IPS-18a (cell line): ENCODE measurements at regions not wholly inside any gene's neighbourhood (a gene's known extent, or its start where the extent isn't known, plus 50 kb on each side); places are given as distances from the start of the nearest gene placed in this dataset.

Experiments used
- H3K27ac ChIP-seq: one replicate; pipeline ENCODE4 v1.5.1; 2013; ENCODE audit warnings: low read length
- H3K27me3 ChIP-seq: one replicate; pipeline ENCODE4 v1.6.1; 2013; ENCODE audit warnings: mild to moderate bottlenecking, low read length; ENCODE audit not compliant: control insufficient read depth, insufficient read depth
- H3K36me3 ChIP-seq: one replicate; pipeline ENCODE4 v1.6.1; 2013; ENCODE audit warnings: low read depth, low read length; ENCODE audit not compliant: control insufficient read depth
- H3K4me1 ChIP-seq: one replicate; pipeline ENCODE4 v1.6.1; 2013; ENCODE audit warnings: low read depth, low read length; ENCODE audit not compliant: control insufficient read depth
- H3K4me3 ChIP-seq: one replicate; pipeline ENCODE4 v1.5.1; 2013; ENCODE audit warnings: low read length
- H3K9ac ChIP-seq: one replicate; pipeline ENCODE4 v1.6.1; 2013; ENCODE audit warnings: mild to moderate bottlenecking, low read length, moderate library complexity
- H3K9me3 ChIP-seq: one replicate; pipeline ENCODE4 v1.6.1; 2013; ENCODE audit warnings: low read depth, low read length; ENCODE audit not compliant: control insufficient read depth

DNA sequence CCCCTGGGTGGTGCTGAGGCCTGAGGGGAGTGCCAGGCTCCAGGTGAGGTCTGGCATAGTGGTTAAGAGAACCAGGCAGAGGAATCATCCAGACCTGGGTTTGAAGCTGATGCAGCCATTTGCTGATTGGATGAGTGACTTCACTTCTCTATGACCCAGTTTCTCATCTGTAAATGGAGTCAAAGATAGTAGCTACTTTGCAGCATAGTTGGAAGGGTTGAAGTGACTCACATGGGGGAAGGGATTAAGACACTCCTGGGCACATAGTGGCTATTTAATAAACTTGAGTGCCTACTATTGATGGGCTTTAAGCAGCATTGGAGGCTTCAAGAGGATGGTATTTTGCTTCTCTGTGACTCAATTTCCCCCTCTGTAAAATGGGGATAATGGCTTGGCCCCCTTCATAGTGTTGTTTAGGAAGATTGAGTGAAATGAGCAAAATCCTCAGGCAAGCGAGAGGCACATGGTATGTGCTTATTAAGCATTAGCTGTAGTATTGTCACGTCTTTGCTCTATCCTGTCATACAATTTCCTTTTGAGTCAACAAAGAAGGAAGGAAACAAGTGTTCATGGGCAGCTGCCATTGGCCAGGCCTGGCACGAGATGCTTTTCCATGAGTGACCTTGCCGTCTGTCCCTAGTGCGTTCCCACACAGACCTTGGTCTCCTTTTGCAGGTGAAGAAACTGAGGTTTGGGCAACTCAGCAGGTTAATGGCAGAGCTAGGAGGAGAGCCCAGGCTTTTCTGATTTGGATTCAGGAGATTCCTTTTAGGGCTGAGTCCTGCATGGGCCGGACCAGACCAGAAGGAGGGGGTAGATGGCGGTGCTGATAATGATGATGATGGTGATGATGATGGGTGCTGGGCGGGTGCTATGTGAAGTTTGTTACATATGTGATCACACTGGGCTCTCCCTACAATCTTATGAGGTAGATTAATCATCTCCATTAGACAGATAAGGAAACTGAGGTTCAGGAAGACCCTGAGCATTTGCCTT lies 131.1 kb upstream of the WNT4 start:
- H3K9me3 ChIP-seq: no peaks in the 10 kb centered on the region
- no peak overlapping the region for H3K9ac ChIP-seq
- H3K36me3 ChIP-seq: no peaks in the 10 kb centered on the region
- H3K4me1 ChIP-seq: peaks cover 3% of the 10 kb centered on the region
- no peak overlapping the region for H3K4me3 ChIP-seq
- H3K27me3 ChIP-seq: no peaks in the 10 kb centered on the region
- H3K27ac ChIP-seq: no peak overlapping the region

DNA sequence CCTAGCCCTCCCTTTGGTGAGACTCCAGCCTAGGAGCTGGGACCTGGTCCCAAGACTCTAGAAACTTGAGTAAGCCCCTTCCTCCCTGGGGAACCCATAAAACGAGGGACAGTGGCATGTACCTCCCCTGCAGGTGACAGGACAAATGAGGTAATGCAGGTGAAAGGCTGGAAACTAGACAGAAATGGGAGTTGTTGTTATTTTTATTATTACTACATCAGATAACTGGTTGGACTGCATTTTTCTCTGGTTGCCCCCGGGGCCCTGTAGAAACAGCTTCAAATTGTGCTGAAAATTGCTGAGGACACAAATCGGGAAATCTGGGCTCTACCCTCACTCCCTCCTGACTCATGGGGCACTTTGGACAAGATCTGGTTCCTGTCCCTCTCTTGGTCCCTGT lies 132.3 kb upstream of the WNT4 start:
- no peaks in the 10 kb centered on the region for H3K36me3 ChIP-seq
- no peak overlapping the region for H3K9ac ChIP-seq
- peaks cover 3% of the 10 kb centered on the region for H3K4me1 ChIP-seq
- no peak overlapping the region for H3K4me3 ChIP-seq
- H3K27me3 ChIP-seq: no peaks in the 10 kb centered on the region
- H3K9me3 ChIP-seq: no peaks in the 10 kb centered on the region
- H3K27ac ChIP-seq: no peak overlapping the region

DNA sequence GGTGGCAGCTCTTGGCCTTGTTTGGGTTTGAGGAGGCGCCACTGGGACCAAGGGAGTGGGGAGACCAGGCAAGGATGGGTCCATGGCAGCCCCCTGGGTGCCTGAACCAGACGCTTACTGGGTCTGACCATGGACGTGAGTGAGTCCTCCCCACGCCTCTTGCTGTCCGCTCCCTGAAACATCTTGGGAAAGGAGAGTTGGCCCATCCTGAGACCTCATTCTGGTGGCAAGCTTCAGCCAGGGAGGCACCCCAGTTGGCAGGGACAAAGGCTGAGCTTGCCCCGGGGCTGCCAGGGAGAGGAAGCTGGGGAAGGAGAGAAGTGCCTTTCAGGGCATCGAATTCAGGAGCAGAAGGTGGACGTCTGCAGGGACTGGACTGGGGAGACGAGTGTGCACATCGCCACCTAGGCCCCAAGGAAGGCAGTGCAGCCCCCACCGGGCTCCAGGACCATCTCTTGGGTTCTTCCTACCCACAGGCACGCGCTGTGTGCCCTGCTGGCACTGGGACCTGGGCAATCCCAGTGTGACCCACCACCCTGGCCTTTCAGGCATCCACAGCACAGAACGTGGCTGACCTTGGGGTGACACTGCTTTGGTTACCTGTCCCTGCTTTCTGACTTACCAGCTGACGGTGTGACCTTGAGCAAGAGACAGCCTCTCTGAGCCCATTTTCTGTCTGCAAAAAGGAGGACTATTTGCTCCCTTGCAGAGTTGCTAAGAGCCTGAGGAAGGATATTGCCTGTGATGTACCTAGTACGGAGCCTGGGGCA lies 132.9 kb upstream of the WNT4 start:
- Histone ChIP-seq H3K27ac (no peak overlapping the region), H3K4me3 (no peak overlapping the region), H3K9ac (no peak overlapping the region), H3K36me3 (no peaks in the 10 kb centered on the region), H3K4me1 (peaks cover 3% of the 10 kb centered on the region), H3K9me3 (no peaks in the 10 kb centered on the region), H3K27me3 (no peaks in the 10 kb centered on the region)

DNA sequence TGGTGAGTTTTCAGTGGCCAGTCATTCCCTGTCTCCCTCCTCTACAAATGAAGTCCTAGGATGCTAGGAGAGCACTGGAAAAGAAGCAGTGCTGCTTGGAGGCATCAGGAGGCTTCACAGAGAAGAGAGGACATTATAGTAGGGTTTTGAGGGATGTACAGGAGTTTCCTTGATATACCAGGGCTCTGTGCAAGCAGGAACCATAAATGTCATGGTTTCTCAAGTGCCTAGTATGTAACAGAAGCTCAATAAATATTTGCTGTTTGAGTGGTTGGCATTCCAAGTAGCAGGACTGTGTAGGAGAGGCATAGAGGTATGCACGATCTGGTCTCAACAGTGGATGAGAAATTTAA lies 133.5 kb upstream of the WNT4 start:
- peaks cover 3% of the 10 kb centered on the region for H3K4me1 ChIP-seq

DNA sequence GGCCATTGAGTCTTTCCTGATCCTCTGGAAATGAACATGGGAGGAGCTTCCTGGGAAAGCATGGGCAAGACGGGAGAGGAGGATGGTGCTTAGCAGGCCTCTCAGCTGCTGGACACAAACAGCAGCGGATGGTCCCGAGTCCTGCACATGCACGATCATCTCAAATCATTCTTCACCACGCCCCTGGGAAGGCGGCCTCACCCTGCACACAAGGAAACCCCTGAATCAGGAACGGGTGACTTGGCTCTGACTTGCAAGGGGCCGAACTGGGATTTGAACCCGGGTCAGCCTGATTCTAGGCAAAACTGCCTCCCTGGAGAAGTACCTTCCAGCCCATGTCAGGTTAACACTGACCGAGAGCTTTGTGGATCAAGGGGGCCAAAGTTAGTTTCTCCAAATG lies 134.8 kb upstream of the WNT4 start:
- H3K27me3 ChIP-seq: no peaks in the 10 kb centered on the region
- H3K4me1 ChIP-seq: peaks cover under 1% of the 10 kb centered on the region
- H3K27ac ChIP-seq: no peak overlapping the region
- no peaks in the 10 kb centered on the region for H3K9me3 ChIP-seq
- no peak overlapping the region for H3K4me3 ChIP-seq
- no peak overlapping the region for H3K9ac ChIP-seq
- H3K36me3 ChIP-seq: no peaks in the 10 kb centered on the region

More for the DNA sequence above, 133.5 kb upstream of the WNT4 start:
- Histone ChIP-seq H3K9ac (no peak overlapping the region), H3K27ac (no peak overlapping the region), H3K4me3 (no peak overlapping the region), H3K36me3 (no peaks in the 10 kb centered on the region), H3K9me3 (no peaks in the 10 kb centered on the region), H3K27me3 (no peaks in the 10 kb centered on the region)

DNA sequence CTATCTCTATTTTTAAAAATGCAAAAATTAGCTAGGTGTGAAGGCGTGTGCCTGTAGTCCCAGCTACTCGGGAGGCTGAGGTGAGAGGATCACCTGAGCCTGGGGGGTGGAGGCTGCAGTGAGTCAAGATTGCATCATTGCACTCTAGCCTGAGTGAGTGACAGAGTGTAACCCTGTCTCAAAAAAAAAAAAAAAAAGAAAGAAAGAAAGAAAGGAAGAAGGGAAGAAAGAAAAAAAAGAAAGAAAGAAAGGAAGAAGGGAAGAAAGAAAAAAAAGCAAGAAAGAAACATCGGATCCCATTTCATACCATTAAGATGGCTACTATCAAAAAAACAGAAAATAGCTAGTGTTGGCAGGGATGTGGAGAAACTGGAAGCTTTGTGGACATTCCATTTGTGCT lies 136.8 kb upstream of the WNT4 start:
- H3K27ac ChIP-seq: no peak overlapping the region
- H3K36me3 ChIP-seq: no peaks in the 10 kb centered on the region
- H3K27me3 ChIP-seq: no peaks in the 10 kb centered on the region
- H3K4me1 ChIP-seq: no peaks in the 10 kb centered on the region
- no peak overlapping the region for H3K9ac ChIP-seq
- no peak overlapping the region for H3K4me3 ChIP-seq
- H3K9me3 ChIP-seq: no peaks in the 10 kb centered on the region

DNA sequence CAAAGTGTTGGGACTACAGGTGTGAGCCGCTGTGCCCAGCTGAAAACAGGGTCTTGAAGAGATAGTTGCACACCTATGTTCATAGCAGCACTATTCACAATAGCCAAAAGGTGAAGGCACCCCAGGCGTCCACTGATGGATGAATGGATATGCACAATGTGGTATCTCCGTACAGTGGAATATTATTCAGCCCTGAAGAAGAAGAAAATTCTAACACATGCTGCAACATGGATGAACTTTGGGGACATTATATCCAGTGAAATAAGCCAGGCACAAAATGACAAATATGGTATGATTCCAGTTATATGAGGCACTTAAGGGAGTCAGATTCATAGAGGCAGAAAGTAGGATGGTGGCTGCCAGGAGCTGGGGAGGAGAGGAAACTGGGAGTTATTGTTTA lies 137.6 kb upstream of the WNT4 start:
- Histone ChIP-seq H3K9me3 (no peaks in the 10 kb centered on the region), H3K36me3 (no peaks in the 10 kb centered on the region), H3K4me3 (no peak overlapping the region), H3K4me1 (no peaks in the 10 kb centered on the region), H3K9ac (no peak overlapping the region), H3K27ac (no peak overlapping the region), H3K27me3 (no peaks in the 10 kb centered on the region)

DNA sequence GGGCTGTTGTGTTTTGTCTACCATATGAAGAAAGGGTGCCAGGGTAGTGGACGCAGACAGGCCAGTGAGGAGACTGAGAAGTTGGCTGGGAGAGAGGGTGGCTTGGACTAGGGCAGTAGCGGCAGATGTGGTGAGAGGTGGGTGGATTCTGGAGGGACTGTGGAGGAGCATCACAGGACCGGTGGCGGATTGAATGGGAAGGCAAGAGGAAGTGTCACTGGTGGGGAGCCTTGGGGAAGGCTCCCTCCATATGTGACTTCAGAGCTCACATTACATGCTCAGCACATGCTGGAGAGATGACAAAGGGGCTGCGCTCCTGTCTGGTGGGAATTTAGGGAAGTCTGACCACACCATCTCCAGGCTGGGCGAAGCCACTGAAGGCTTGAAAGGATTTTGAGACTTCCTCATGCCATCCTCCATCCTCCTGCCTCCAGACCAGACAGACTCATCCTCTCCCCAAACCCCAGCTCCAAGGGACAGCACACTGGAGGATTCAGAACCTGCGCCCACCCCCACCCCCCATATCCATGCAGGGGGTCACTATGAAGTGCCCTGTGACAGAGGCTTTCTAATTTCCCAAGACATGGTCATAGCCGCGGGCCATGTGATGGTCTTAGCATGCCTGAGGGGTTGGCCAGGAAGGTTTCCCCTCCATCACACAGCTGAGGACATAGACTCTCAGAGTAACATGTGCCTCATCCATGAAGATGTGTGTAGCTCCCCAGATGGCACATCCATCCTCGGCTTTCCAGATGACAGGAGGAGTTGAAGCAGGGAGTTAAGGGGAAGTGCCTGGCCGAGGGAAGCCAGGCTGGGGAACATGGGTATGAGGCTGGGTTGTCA lies 138.8 kb upstream of the WNT4 start:
- H3K4me3 ChIP-seq: no peak overlapping the region
- H3K9me3 ChIP-seq: no peaks in the 10 kb centered on the region
- no peaks in the 10 kb centered on the region for H3K36me3 ChIP-seq
- no peaks in the 10 kb centered on the region for H3K4me1 ChIP-seq
- no peaks in the 10 kb centered on the region for H3K27me3 ChIP-seq
- no peak overlapping the region for H3K27ac ChIP-seq
- no peak overlapping the region for H3K9ac ChIP-seq

DNA sequence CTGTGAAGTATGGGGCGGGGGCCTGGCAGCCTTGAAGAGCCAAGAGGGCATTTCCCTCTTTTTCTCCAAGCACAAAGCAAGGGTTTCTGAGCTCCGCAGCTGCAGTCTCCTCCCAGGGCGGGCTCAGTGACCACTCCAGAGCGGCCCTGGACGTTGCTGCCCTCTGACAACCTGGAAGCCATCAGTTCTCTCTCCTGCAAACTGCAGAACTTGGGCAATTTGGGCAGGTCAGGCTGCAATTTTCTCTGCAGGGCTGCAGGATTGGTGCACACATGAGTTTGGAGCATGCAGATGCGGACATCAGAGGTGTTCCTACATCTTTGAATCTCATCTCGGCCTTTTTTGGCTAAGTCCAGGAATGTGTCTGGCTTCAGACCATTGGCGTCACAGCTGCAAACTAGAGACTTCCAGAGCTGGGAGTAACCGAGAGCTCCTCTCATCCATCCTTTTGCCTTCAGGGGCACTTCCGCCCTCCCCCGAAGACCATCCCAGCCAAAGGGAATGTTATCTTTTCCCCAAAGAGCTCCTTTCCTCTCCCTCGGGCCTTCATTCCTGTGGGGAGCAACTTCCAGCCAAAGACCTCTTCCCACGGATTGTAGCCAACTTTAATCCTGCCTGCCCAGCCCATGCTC lies 139.6 kb upstream of the WNT4 start:
- no peaks in the 10 kb centered on the region for H3K27me3 ChIP-seq
- no peaks in the 10 kb centered on the region for H3K36me3 ChIP-seq
- H3K4me1 ChIP-seq: no peaks in the 10 kb centered on the region
- H3K9ac ChIP-seq: no peak overlapping the region
- no peak overlapping the region for H3K27ac ChIP-seq
- H3K4me3 ChIP-seq: no peak overlapping the region
- H3K9me3 ChIP-seq: no peaks in the 10 kb centered on the region

DNA sequence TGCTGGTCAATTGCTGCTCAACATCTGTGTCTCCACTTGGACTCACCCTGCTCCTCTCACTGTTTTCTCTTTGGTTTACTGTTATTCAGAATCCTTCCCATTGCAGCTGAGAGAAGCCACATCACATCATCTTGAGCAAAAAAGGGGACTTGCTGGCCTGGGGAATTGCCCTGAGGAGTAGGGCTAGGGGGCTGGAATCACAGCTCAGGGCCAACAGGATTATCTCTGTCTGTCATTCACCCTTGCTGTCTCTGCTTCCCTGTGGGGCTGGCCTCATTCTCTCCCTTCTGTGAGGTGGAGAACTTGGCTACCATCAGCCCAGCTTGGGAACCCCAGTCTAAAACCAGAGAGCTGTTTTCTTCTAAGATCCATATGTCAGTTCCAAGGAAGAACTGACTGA lies 140.7 kb upstream of the WNT4 start:
- Histone ChIP-seq H3K27ac (no peak overlapping the region), H3K4me1 (no peaks in the 10 kb centered on the region), H3K9me3 (no peaks in the 10 kb centered on the region), H3K27me3 (no peaks in the 10 kb centered on the region), H3K36me3 (no peaks in the 10 kb centered on the region), H3K4me3 (no peak overlapping the region), H3K9ac (no peak overlapping the region)

DNA sequence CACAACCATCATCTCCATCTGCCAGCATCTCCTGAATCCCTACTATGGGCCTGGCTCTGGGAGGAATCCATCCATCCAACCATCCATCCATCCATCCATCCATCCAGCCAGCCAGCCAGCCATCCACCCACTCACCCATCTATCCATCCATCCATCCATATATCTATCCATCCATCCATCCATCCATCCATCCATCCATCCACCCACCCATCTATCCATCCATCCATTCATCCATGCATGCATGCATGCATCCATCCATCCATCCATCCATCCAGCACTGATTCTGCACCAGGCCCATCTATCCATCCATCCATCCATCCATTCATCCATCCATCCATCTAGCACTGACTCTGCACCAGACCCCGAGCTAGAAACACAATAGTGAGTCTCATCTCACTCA lies 141.3 kb upstream of the WNT4 start:
- Histone ChIP-seq H3K27me3 (no peaks in the 10 kb centered on the region), H3K9me3 (no peaks in the 10 kb centered on the region), H3K4me3 (no peak overlapping the region), H3K9ac (no peak overlapping the region), H3K4me1 (no peaks in the 10 kb centered on the region), H3K36me3 (no peaks in the 10 kb centered on the region), H3K27ac (no peak overlapping the region)
